ENCODE measurements at regions not wholly inside any gene's neighbourhood (a gene's known extent, or its start where the extent isn't known, plus 50 kb on each side); places are given as distances from the start of the nearest gene placed in this dataset.
"Not testable (repeated sequence)": the region's sequence is repeated elsewhere in the genome, so short reads cannot be mapped to it uniquely, and the experiment has no call there.

- no peak for DNase-seq (ENCODE audit: low read depth)
Observed at GRCh38 chr1:200496937-200497336, 87.1 kb upstream of the ZNF281 start.

GRCh38 chr1:200495901-200496300 lies 86.1 kb upstream of the ZNF281 start:
- no peak for DNase-seq (ENCODE audit: low read depth)

- DNase-seq (ENCODE audit: low read depth) = no peak
Observed at GRCh38 chr1:200493344-200493743, 83.5 kb upstream of the ZNF281 start.

GRCh38 chr1:200491103-200491502 lies 81.3 kb upstream of the ZNF281 start:
- DNase-seq (ENCODE audit: low read depth) = no peak

GRCh38 chr1:200490183-200490582 lies 80.3 kb upstream of the ZNF281 start:
- DNase-seq (ENCODE audit: low read depth) = no peak

- DNase-seq (ENCODE audit: low read depth) = peak; percentile 25
Observed at GRCh38 chr1:200488375-200489165, 78.7 kb upstream of the ZNF281 start.

GRCh38 chr1:200487650-200488049 lies 77.8 kb upstream of the ZNF281 start:
- no peak for DNase-seq (ENCODE audit: low read depth)

GRCh38 chr1:200486634-200487033 lies 76.8 kb upstream of the ZNF281 start:
- no peak for DNase-seq (ENCODE audit: low read depth)

GRCh38 chr1:200484438-200484946 lies 74.7 kb upstream of the ZNF281 start:
- DNase-seq (ENCODE audit: low read depth) = not testable (repeated sequence)

- DNase-seq (ENCODE audit: low read depth) = peak; percentile 42
Observed at GRCh38 chr1:200483491-200484143, 73.8 kb upstream of the ZNF281 start.

- DNase-seq (ENCODE audit: low read depth) = no peak
Observed at GRCh38 chr1:200480964-200481363, 71.1 kb upstream of the ZNF281 start.

- no peak for DNase-seq (ENCODE audit: low read depth)
Observed at GRCh38 chr1:200479816-200480215, 70.0 kb upstream of the ZNF281 start.

- DNase-seq (ENCODE audit: low read depth) = no peak
Observed at GRCh38 chr1:200478945-200479558, 69.2 kb upstream of the ZNF281 start.

GRCh38 chr1:200478239-200478623 lies 68.4 kb upstream of the ZNF281 start:
- DNase-seq (ENCODE audit: low read depth) = no peak

GRCh38 chr1:200474633-200475032 lies 64.8 kb upstream of the ZNF281 start:
- DNase-seq (ENCODE audit: low read depth) = no peak

- DNase-seq (ENCODE audit: low read depth) = no peak
Observed at GRCh38 chr1:200473698-200474371, 64.0 kb upstream of the ZNF281 start.

GRCh38 chr1:200471739-200472138 lies 61.9 kb upstream of the ZNF281 start:
- no peak for DNase-seq (ENCODE audit: low read depth)

GRCh38 chr1:200468264-200469001 lies 58.6 kb upstream of the ZNF281 start:
- DNase-seq (ENCODE audit: low read depth) = no peak

- DNase-seq (ENCODE audit: low read depth) = no peak
Observed at GRCh38 chr1:200464784-200465400, 55.1 kb upstream of the ZNF281 start.

All from stimulated activated CD4-positive, alpha-beta T cell treated with anti-CD3 and anti-CD28 coated beads, Interleukin-2, amount 100 ng/mL, for 4 hours (primary cell).